GM23248 (cell line): ENCODE measurements at regions not wholly inside any gene's neighbourhood (a gene's known extent, or its start where the extent isn't known, plus 50 kb on each side); places are given as distances from the start of the nearest gene placed in this dataset.

Source experiments
- DNase-seq: peaks from one replicate; pipeline ENCODE4 v3.0.0-alpha.2; 2015
- H2AFZ ChIP-seq: fragments of 200-600 bp; sonication (generic); 2 replicates; pipeline ENCODE4 v1.6.1; 2016; ENCODE audit warnings: antibody characterized with exemption
- H3F3A ChIP-seq: fragments of 200-600 bp; sonication (generic); 2 replicates; pipeline ENCODE4 v1.6.1; 2016; ENCODE audit warnings: mild to moderate bottlenecking, antibody characterized with exemption, mixed run types; ENCODE audit not compliant: insufficient read depth
- H3K27ac ChIP-seq: fragments of 200-600 bp; sonication (generic); 2 replicates; pipeline ENCODE4 v1.5.1; 2016; ENCODE audit warnings: mild to moderate bottlenecking
- H3K27me3 ChIP-seq: fragments of 200-600 bp; sonication (generic); replicated peaks from 2 replicates; pipeline ENCODE4 v1.6.1; 2016; ENCODE audit warnings: mild to moderate bottlenecking; ENCODE audit not compliant: insufficient read depth
- H3K36me3 ChIP-seq: fragments of 200-600 bp; sonication (generic); 2 replicates; pipeline ENCODE4 v1.6.1; 2016; ENCODE audit warnings: low read depth, mild to moderate bottlenecking
- H3K4me1 ChIP-seq: fragments of 200-600 bp; sonication (generic); 2 replicates; pipeline ENCODE4 v1.6.1; 2016; ENCODE audit warnings: mild to moderate bottlenecking; ENCODE audit not compliant: insufficient read depth
- H3K4me2 ChIP-seq: fragments of 200-600 bp; sonication (generic); one replicate; pipeline ENCODE4 v1.6.1; 2016; ENCODE audit warnings: mild to moderate bottlenecking; ENCODE audit not compliant: unreplicated experiment
- H3K4me3 ChIP-seq: fragments of 200-600 bp; sonication (generic); 2 replicates; pipeline ENCODE4 v1.5.1; 2016; ENCODE audit warnings: mild to moderate bottlenecking
- H3K79me2 ChIP-seq: fragments of 200-600 bp; sonication (generic); 2 replicates; pipeline ENCODE4 v1.6.1; 2016; ENCODE audit warnings: mild to moderate bottlenecking; ENCODE audit not compliant: insufficient read depth
- H3K9ac ChIP-seq: fragments of 200-600 bp; sonication (generic); 2 replicates; pipeline ENCODE4 v1.6.1; 2016; ENCODE audit warnings: mild to moderate bottlenecking
- H3K9me2 ChIP-seq: fragments of 200-600 bp; sonication (generic); 2 replicates; pipeline ENCODE4 v1.6.1; 2016; ENCODE audit warnings: mixed run types, mild to moderate bottlenecking, moderate library complexity; ENCODE audit not compliant: insufficient read depth
- H3K9me3 ChIP-seq: fragments of 200-600 bp; sonication (generic); one replicate; pipeline ENCODE4 v1.6.1; 2017; ENCODE audit warnings: low read depth
- H4K20me1 ChIP-seq: fragments of 200-600 bp; sonication (generic); 2 replicates; pipeline ENCODE4 v1.6.0; 2016; ENCODE audit not compliant: insufficient read depth
- EZH2 ChIP-seq: fragments of 200-600 bp; sonication (generic); IDR thresholded peaks from 2 replicates; pipeline ENCODE4 v1.6.1; 2018; ENCODE audit warnings: antibody characterized with exemption, mild to moderate bottlenecking; ENCODE audit not compliant: insufficient read depth, poor library complexity, severe bottlenecking
- EZH2phosphoT487 ChIP-seq: fragments of 200-600 bp; sonication (generic); IDR thresholded peaks from 2 replicates; pipeline ENCODE4 v1.6.1; 2018; ENCODE audit warnings: antibody characterized with exemption, moderate library complexity, mild to moderate bottlenecking, low read depth; ENCODE audit not compliant: insufficient read depth
- WGBS, 2 experiments: methylation state at CpG; one replicate each; pipeline ENCODE4 v1.1.6; 2015 to 2017; ENCODE audit warnings: low lambda C conversion rate in 2 of 2, low coverage in 1 of 2; ENCODE audit errors: missing lambda C conversion rate in 2 of 2; 5-methylcytosine and 5-hydroxymethylcytosine counted together
- in situ Hi-C: fragments of 300-500 bp; cut with MboI; formaldehyde crosslinking; loops from 2 replicates; pipeline ENCODE4 v1.15.0; 2020

- in situ Hi-C loops, result no loop called here
- TF ChIP-seq EZH2phosphoT487 (no peak), EZH2 (no peak)
- WGBS, 2 experiments, result 4 to 8% methylated on average over 1 of the region's 1 CpG
These were observed 554.6 kb upstream of the CDH6 start for GRCh38 chr5:30638899-30639298.

GRCh38 chr5:30627945-30628344 lies 565.5 kb upstream of the CDH6 start:
- H3K9me3 ChIP-seq, result no peaks in the 10 kb centered on the region
- H3K27ac ChIP-seq, result no peak overlapping the region
- H3K36me3 ChIP-seq, result no peaks in the 10 kb centered on the region
- TF ChIP-seq EZH2phosphoT487 (no peak), EZH2 (no peak)
- H3K9me2 ChIP-seq, result no peaks in the 10 kb centered on the region
- H3K4me3 ChIP-seq, result no peak overlapping the region
- no peaks in the 10 kb centered on the region for H4K20me1 ChIP-seq
- H3K27me3 ChIP-seq, result no peaks in the 10 kb centered on the region
- no peaks in the 10 kb centered on the region for H3F3A ChIP-seq
- no peaks in the 10 kb centered on the region for H3K4me1 ChIP-seq
- H3K4me2 ChIP-seq, result no peak overlapping the region
- in situ Hi-C loops, result no loop called here
- DNase-seq, result no peak
- no peak overlapping the region for H2AFZ ChIP-seq
- H3K9ac ChIP-seq, result no peak overlapping the region
- H3K79me2 ChIP-seq, result no peaks in the 10 kb centered on the region

More at GRCh38 chr5:30638899-30639298, 554.6 kb upstream of the CDH6 start:
- H3F3A ChIP-seq, result no peaks in the 10 kb centered on the region
- H3K4me3 ChIP-seq, result no peak overlapping the region
- H3K4me2 ChIP-seq, result no peak overlapping the region
- H3K79me2 ChIP-seq, result no peaks in the 10 kb centered on the region
- H3K27me3 ChIP-seq, result no peaks in the 10 kb centered on the region
- H3K9ac ChIP-seq, result no peak overlapping the region
- H3K36me3 ChIP-seq, result no peaks in the 10 kb centered on the region
- H3K4me1 ChIP-seq, result no peaks in the 10 kb centered on the region
- DNase-seq, result no peak
- H4K20me1 ChIP-seq, result no peaks in the 10 kb centered on the region
- no peak overlapping the region for H2AFZ ChIP-seq
- H3K9me3 ChIP-seq, result peaks cover 9% of the 10 kb centered on the region
- no peaks in the 10 kb centered on the region for H3K9me2 ChIP-seq
- no peak overlapping the region for H3K27ac ChIP-seq

GRCh38 chr5:30626557-30626956 lies 566.9 kb upstream of the CDH6 start:
- Histone ChIP-seq H3K9me3 (no peaks in the 10 kb centered on the region), H3K79me2 (no peaks in the 10 kb centered on the region), H3K9ac (no peak overlapping the region), H3K4me3 (no peak overlapping the region), H4K20me1 (no peaks in the 10 kb centered on the region), H3K27ac (no peak overlapping the region), H3K36me3 (no peaks in the 10 kb centered on the region), H2AFZ (no peak overlapping the region), H3F3A (no peaks in the 10 kb centered on the region), H3K4me1 (no peaks in the 10 kb centered on the region), H3K9me2 (no peaks in the 10 kb centered on the region), H3K27me3 (no peaks in the 10 kb centered on the region), H3K4me2 (no peak overlapping the region)
- 10 to 12% methylated on average over 2 of the region's 2 CpGs for WGBS, 2 experiments
- DNase-seq, result no peak
- no peak for TF ChIP-seq EZH2phosphoT487
- no peak for TF ChIP-seq EZH2
- in situ Hi-C loops, result no loop called here

- H3K4me1 ChIP-seq, result no peaks in the 10 kb centered on the region
- WGBS, 2 experiments, result 2 to 8% methylated on average over 2 of the region's 2 CpGs
- H3K79me2 ChIP-seq, result no peaks in the 10 kb centered on the region
- no peak overlapping the region for H3K4me3 ChIP-seq
- no peaks in the 10 kb centered on the region for H3K9me2 ChIP-seq
- TF ChIP-seq EZH2 (no peak), EZH2phosphoT487 (no peak)
- H3K9me3 ChIP-seq, result no peaks in the 10 kb centered on the region
- in situ Hi-C loops, result no loop called here
- H3K27me3 ChIP-seq, result no peaks in the 10 kb centered on the region
- H4K20me1 ChIP-seq, result 0 out of 2 replicates have a peak, but pooled peaks cover 5% of the 10 kb centered on the region
- DNase-seq, result no peak
- no peaks in the 10 kb centered on the region for H3K36me3 ChIP-seq
- H2AFZ ChIP-seq, result no peak overlapping the region
- no peaks in the 10 kb centered on the region for H3F3A ChIP-seq
- no peak overlapping the region for H3K27ac ChIP-seq
- H3K4me2 ChIP-seq, result no peak overlapping the region
- H3K9ac ChIP-seq, result no peak overlapping the region
These were observed 572.9 kb upstream of the CDH6 start for GRCh38 chr5:30620481-30621085.

GRCh38 chr5:30608501-30608900 lies 585.0 kb upstream of the CDH6 start:
- Histone ChIP-seq H3K79me2 (no peaks in the 10 kb centered on the region), H3K9me2 (no peaks in the 10 kb centered on the region), H3K27ac (no peak overlapping the region), H3K4me3 (no peak overlapping the region), H3K9me3 (no peaks in the 10 kb centered on the region), H3K9ac (no peak overlapping the region), H2AFZ (no peak overlapping the region), H3K4me2 (no peak overlapping the region), H3K36me3 (no peaks in the 10 kb centered on the region), H3K27me3 (no peaks in the 10 kb centered on the region), H3F3A (no peaks in the 10 kb centered on the region), H3K4me1 (no peaks in the 10 kb centered on the region), H4K20me1 (no peaks in the 10 kb centered on the region)
- no peak for DNase-seq
- TF ChIP-seq EZH2phosphoT487 (no peak), EZH2 (no peak)
- in situ Hi-C loops, result no loop called here
- 29 to 34% methylated on average over 3 of the region's 3 CpGs for WGBS, 2 experiments
